GM12864 (cell line): ENCODE measurements at regions not wholly inside any gene's neighbourhood (a gene's known extent, or its start where the extent isn't known, plus 50 kb on each side); places are given as distances from the start of the nearest gene placed in this dataset.

Experiments
- DNase-seq: peaks from one replicate; pipeline ENCODE4 v3.0.0-alpha.2; 2011; ENCODE audit warnings: low read depth
- H3K4me3 ChIP-seq: 2 replicates; pipeline ENCODE4 v1.5.1; 2011; ENCODE audit warnings: mild to moderate bottlenecking, low read depth, low read length, control low read depth
- CTCF ChIP-seq: IDR thresholded peaks from 2 replicates; pipeline ENCODE4 v1.5.1; 2011; ENCODE audit warnings: low read depth, mild to moderate bottlenecking, moderate library complexity, low read length, control low read depth, inconsistent platforms; ENCODE audit errors: missing control alignments

- no peak for DNase-seq
- no peak for TF ChIP-seq CTCF
- no peak overlapping the region for H3K4me3 ChIP-seq
Measured at GRCh38 chr2:23206650-23207049, 178.3 kb upstream of the KLHL29 start.

- TF ChIP-seq CTCF, result no peak
Measured at GRCh38 chr2:23207871-23208270, 177.1 kb upstream of the KLHL29 start.

GRCh38 chr2:23208339-23208738, 176.6 kb upstream of the KLHL29 start:
- DNase-seq, result no peak
- no peak for TF ChIP-seq CTCF
- H3K4me3 ChIP-seq, result no peak overlapping the region

More at GRCh38 chr2:23207871-23208270, 177.1 kb upstream of the KLHL29 start:
- no peak overlapping the region for H3K4me3 ChIP-seq
- no peak for DNase-seq

- no peak overlapping the region for H3K4me3 ChIP-seq
- TF ChIP-seq CTCF, result no peak
- DNase-seq, result no peak
Measured at GRCh38 chr2:23209059-23209458, 175.9 kb upstream of the KLHL29 start.

- no peak for TF ChIP-seq CTCF
- no peak overlapping the region for H3K4me3 ChIP-seq
- no peak for DNase-seq
Measured at GRCh38 chr2:23211987-23212583, 172.9 kb upstream of the KLHL29 start.

GRCh38 chr2:23213196-23213595, 171.8 kb upstream of the KLHL29 start:
- no peak overlapping the region for H3K4me3 ChIP-seq
- TF ChIP-seq CTCF, result no peak
- no peak for DNase-seq

- no peak overlapping the region for H3K4me3 ChIP-seq
Measured at GRCh38 chr2:23215016-23215415, 170.0 kb upstream of the KLHL29 start.

More at GRCh38 chr2:23215016-23215415, 170.0 kb upstream of the KLHL29 start:
- no peak for DNase-seq
- TF ChIP-seq CTCF, result no peak
